HEK293T (cell line): ENCODE measurements at regions not wholly inside any gene's neighbourhood (a gene's known extent, or its start where the extent isn't known, plus 50 kb on each side); places are given as distances from the start of the nearest gene placed in this dataset.

Source experiments
- ARNT ChIP-seq: fragments of 450-650 bp; IDR thresholded peaks from 2 replicates; pipeline ENCODE4 v1.6.1; 2017; ENCODE audit warnings: mild to moderate bottlenecking
- BHLHE40 ChIP-seq: fragments of 450-650 bp; IDR thresholded peaks from 2 replicates; pipeline ENCODE4 v1.6.1; 2016; ENCODE audit warnings: mild to moderate bottlenecking, moderate library complexity, borderline replicate concordance
- ELF4 ChIP-seq: fragments of 450-650 bp; IDR thresholded peaks from 2 replicates; pipeline ENCODE4 v1.6.1; 2017; ENCODE audit warnings: antibody characterized with exemption
- FOXK2 ChIP-seq: fragments of 450-650 bp; IDR thresholded peaks from 2 replicates; pipeline ENCODE4 v1.6.1; 2016; ENCODE audit warnings: mild to moderate bottlenecking
- FOXM1 ChIP-seq: fragments of 450-650 bp; IDR thresholded peaks from 2 replicates; pipeline ENCODE4 v1.6.1; 2017; ENCODE audit warnings: mild to moderate bottlenecking, borderline replicate concordance
- HDGF ChIP-seq: fragments of 450-650 bp; IDR thresholded peaks from 2 replicates; pipeline ENCODE4 v1.6.1; 2017; ENCODE audit warnings: antibody characterized with exemption, borderline replicate concordance
- L3MBTL2 ChIP-seq: fragments of 450-650 bp; conservative IDR thresholded peaks from 2 replicates; pipeline ENCODE4 v1.6.1; 2016; ENCODE audit warnings: mild to moderate bottlenecking
- NFRKB ChIP-seq: fragments of 450-650 bp; IDR thresholded peaks from 2 replicates; pipeline ENCODE4 v1.6.1; 2016; ENCODE audit warnings: mild to moderate bottlenecking, moderate library complexity
- SP1 ChIP-seq: fragments of 450-650 bp; IDR thresholded peaks from 2 replicates; pipeline ENCODE4 v1.6.1; 2017
- SUZ12 ChIP-seq: fragments of 450-650 bp; IDR thresholded peaks from 2 replicates; pipeline ENCODE4 v1.6.1; 2016; ENCODE audit warnings: mild to moderate bottlenecking
- TARDBP ChIP-seq: fragments of 450-650 bp; IDR thresholded peaks from 2 replicates; pipeline ENCODE4 v1.6.1; 2016
- ZNF384 ChIP-seq: fragments of 450-650 bp; IDR thresholded peaks from 2 replicates; pipeline ENCODE4 v1.6.1; 2016

DNA sequence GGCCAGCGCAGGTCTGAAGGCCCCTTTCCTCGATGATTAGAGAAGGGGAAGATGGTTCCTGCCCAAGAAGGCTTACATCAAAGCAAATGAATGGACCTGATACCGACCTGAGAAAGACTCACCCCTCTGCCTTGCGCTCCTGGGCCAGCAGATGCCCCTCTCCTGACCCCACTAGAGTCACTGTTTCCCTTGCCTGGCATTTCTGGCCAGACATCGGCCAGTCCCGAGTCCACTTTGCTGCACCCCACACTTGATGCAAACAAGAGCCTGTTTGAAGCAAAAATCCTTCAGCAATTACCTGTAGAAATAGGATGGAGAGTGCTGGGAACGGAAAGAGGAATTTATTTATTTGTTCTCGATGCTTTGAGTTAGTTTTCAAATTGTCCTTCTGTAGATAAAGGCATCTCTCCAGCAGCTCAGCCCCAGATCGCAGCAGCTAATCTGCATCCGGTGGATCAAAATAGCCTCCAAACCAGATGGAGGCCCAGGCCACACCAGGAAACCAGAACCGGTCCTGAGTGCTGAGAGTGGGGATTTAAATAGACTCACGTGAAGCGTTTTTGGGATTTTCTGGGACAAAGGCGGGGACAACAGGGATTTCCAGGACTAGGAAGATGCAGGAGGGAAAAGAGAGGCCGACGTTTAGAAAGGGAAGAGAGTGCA lies 148.6 kb downstream of the TRIM29 start:
- no peak for TF ChIP-seq SP1
- TF ChIP-seq SUZ12 = no peak
- no peak for TF ChIP-seq BHLHE40
- TF ChIP-seq ZNF384 = no peak
- no peak for TF ChIP-seq FOXM1
- no peak for TF ChIP-seq HDGF
- no peak for TF ChIP-seq ELF4
- no peak for TF ChIP-seq NFRKB
- TF ChIP-seq FOXK2 = no peak
- TF ChIP-seq L3MBTL2 = no peak
- TF ChIP-seq TARDBP = no peak
- TF ChIP-seq ARNT = no peak
